ENCODE measurements at regions not wholly inside any gene's neighbourhood (a gene's known extent, or its start where the extent isn't known, plus 50 kb on each side); places are given as distances from the start of the nearest gene placed in this dataset.

DNA sequence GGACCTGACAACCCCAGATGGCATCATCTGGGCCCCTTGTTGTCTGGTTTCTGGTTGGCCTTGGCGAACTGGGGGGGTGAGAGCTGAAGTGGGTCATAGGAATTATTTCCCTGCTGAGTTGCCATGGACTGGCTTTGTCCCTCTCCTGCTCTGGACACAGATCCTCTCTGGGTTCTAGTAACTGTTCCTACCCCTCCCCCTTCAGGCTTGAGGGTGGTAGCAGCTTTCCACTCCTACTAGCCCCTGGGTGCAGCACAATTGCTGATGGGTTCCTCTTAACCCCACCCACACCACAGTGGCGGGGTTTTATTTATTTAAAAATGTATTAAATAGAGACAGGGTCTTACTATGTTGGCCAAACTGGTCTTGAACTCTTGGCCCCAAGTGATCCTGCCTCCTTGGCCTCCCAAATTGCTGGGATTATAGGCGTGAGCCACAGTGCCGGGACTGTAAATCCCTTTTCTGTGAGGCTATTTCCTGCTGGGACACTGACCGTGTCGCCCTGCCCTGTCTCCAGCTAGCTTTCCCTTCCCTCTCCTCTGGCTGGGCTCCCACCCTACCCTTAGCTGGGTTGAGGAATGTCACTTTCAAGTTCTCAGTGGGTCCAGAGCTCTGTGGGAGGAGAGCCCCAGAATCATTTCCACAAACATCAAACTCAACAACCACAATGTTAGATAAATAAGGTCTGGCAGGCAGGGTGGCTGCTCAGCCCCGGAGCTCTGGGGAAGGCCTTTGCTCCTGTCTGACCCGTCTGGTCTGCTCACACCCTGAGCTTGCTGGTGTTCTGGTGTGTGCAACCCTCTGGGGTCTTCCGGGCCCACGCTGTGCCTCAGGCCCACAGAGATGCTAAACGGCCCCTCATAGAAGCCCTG lies 112.7 kb upstream of the WNT4 start:
- peak; percentile 51 for DNase-seq (ENCODE audit: low read depth)
- no peak overlapping the region for H3K4me3 ChIP-seq (ENCODE audit: low read depth, low read length)
- TF ChIP-seq, protein P1, sequence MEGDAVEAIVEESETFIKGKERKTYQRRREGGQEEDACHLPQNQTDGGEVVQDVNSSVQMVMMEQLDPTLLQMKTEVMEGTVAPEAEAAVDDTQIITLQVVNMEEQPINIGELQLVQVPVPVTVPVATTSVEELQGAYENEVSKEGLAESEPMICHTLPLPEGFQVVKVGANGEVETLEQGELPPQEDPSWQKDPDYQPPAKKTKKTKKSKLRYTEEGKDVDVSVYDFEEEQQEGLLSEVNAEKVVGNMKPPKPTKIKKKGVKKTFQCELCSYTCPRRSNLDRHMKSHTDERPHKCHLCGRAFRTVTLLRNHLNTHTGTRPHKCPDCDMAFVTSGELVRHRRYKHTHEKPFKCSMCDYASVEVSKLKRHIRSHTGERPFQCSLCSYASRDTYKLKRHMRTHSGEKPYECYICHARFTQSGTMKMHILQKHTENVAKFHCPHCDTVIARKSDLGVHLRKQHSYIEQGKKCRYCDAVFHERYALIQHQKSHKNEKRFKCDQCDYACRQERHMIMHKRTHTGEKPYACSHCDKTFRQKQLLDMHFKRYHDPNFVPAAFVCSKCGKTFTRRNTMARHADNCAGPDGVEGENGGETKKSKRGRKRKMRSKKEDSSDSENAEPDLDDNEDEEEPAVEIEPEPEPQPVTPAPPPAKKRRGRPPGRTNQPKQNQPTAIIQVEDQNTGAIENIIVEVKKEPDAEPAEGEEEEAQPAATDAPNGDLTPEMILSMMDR (IDR thresholded peaks at IDR 0.05; ENCODE audit: insufficient read depth, low read depth, low read length), result no peak

DNA sequence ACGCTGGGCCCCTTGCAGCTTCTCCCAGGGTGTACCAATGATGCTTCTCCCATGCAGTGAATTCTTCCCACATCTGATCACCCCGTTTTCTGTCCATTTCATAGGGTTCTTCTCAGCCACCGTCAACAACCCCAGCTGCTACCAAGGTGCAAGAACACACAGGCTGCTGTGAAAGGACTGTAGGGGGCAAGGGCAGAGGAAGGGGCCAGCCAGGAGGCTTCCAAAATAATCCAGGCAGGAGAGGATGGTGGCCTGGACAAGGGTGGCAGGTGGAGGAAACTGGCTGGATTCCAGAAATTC lies 113.3 kb upstream of the WNT4 start:
- no peak overlapping the region for H3K4me3 ChIP-seq (ENCODE audit: low read depth, low read length)
- DNase-seq (ENCODE audit: low read depth), result no peak
- TF ChIP-seq, protein P1 (IDR thresholded peaks at IDR 0.05; ENCODE audit: insufficient read depth, low read depth, low read length), result no peak

DNA sequence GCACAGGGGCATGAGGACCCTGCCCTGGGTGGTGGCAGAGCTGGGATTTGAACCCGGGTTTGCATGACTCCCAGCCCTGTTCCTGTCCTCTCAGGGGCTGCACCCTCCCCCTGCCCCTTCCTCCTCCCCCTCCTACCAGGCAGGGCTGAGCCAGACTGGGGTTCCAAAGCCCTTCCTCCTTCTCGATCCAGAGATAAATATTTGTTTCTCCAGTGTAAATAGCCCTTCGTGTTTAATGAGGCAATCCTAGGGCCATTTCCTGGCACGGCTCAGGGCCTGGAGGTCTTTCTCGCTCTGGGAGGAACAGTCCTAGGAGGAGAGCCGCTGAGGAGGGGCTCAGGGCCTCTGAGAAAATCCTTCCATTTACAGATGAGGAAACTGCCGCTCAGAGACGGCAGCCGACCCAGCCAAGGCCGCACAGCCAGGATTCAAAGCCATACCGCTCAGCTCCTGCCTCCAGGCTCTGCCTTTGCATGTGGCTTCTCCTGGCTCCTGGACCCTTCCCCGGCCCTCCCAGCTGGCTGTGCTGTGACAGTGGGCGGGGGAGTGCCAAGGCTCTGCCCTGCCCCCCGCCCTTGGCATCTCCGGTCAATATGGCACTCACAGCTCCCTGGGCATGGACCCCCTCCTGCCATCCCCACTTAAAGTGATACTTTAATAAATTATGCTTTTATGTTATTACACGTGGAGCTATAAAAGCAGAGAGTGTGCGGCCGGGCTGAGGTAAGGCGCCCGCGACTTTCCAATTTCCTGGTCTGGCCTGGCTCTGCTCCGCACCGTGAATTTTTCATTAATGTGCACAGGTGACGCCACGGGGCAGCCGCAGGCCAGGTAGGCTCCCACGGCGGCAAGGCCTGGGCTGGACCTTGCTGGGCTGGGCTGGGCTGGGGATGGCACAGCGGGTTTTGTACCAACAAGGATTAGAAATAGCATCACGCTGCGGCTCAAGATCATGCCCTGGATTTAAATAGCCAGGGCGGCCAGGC lies 114.7 kb upstream of the WNT4 start:
- TF ChIP-seq, protein P1 (IDR thresholded peaks at IDR 0.05; ENCODE audit: insufficient read depth, low read depth, low read length), result no peak
- peak; percentile 60 for DNase-seq (ENCODE audit: low read depth)
- no peak overlapping the region for H3K4me3 ChIP-seq (ENCODE audit: low read depth, low read length)

DNA sequence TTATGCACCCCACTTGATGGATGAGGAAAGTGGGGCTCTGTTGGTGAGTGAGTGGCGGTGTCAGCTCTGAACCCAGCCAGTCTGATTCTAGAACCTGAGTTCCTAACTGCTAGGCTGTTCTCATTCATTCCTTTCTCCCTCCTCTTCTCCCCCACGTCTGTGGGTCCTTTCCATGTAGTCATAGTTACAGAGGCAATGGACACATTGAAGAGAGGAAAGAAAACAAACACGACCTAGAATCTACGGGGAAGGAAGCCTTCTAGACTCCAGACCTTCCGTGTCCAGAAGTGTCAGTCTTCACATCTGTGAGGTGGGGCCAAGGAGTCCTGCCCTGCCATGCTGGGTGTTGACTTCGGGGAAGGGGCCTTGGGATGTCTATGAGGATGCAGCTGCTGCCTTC lies 115.8 kb upstream of the WNT4 start:
- peak; percentile 17 for DNase-seq (ENCODE audit: low read depth)
- no peak overlapping the region for H3K4me3 ChIP-seq (ENCODE audit: low read depth, low read length)
- TF ChIP-seq, protein P1 (IDR thresholded peaks at IDR 0.05; ENCODE audit: insufficient read depth, low read depth, low read length), result no peak

DNA sequence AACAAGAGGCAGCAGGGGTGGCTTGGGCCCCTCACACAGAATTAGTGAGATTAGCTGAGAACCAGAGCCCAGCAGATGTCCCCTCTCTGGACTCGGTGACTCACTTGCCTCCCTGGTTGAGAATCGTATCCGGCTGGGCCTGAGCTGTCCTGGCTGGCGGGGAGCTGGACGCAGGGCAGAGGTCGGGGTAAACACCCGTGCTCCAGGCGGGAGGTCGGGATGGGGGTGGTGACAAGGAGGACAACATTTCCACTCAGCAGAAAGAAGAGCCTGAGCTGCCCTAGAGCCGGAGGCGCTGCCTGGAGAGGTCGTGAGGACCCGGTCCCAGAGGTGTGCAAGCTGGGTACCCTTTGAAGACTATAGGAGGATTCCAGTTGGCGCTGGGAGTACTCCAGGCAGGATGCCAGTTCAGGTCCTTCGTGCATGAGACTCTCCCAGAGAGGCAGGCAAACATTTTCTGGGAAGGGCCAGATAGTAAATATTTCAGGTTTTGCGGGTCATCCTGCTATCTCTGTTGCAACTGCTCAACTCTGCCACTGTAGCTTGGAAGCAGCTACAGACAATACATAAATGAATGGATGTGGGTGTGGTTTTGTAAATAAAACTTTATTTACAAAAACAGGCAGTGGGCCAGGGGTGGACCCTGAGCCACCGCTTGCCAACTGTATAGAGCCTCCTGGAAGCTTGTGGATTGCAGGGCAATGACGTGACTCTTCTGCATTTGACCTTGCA lies 116.8 kb upstream of the WNT4 start:
- peak; percentile 85 for DNase-seq (ENCODE audit: low read depth)
- H3K4me3 ChIP-seq (ENCODE audit: low read depth, low read length), result no peak overlapping the region
- TF ChIP-seq, protein P1 (IDR thresholded peaks at IDR 0.05; ENCODE audit: insufficient read depth, low read depth, low read length), result no peak

DNA sequence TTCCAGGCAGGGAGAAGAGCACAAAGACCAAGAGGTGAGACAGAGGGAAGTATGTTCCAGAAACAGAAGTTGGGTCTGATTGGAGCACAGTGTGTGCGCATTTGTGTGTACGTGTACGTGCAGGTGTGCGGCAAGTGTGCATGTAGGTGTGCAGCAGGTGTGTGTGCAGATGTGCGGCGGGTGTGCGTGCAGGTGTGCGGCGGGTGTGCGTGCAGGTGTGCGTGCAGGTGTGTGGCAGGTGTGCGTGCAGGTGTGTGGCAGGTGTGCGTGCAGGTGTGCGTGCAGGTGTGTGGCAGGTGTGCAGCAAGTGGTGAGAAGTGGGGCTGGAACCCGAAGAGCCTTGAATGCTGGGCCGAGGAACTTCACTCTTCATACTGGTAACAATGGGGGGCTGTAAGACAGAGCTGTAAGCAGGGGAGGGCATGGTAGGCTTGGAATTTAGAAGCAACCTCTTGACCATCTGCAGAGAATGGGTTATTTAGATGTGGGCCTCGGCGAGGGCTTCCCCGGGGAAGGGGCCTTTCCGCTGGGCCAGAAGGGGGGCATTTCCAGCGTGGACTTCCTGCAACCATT lies 118.0 kb upstream of the WNT4 start:
- TF ChIP-seq, protein P1 (IDR thresholded peaks at IDR 0.05; ENCODE audit: insufficient read depth, low read depth, low read length), result no peak
- H3K4me3 ChIP-seq (ENCODE audit: low read depth, low read length), result no peak overlapping the region
- DNase-seq (ENCODE audit: low read depth), result no peak

All from fibroblast of villous mesenchyme (primary cell).